SK-N-SH (cell line): ENCODE measurements at regions not wholly inside any gene's neighbourhood (a gene's known extent, or its start where the extent isn't known, plus 50 kb on each side); places are given as distances from the start of the nearest gene placed in this dataset.
A peak's percentile ranks its signal among the peaks of the same experiment; 100 is the strongest.

Experiments
- CTCF ChIA-PET: fragments of 300-600, 350-600 bp; formaldehyde crosslinking; extraction: SDS; loops from one replicate; lab custom pipeline; 2021; lab: Yijun Ruan, JAX
- POLR2A ChIA-PET: fragments of 350-600 bp; sonication (Branson Sonifier 250); formaldehyde crosslinking; extraction: SDS; loops from one replicate; lab custom pipeline; 2020; ENCODE audit warnings: antibody characterized with exemption, inconsistent platforms; lab: Yijun Ruan, JAX
- DNase-seq: peaks from one replicate; pipeline ENCODE4 v3.0.0; 2012
- H2AFZ ChIP-seq: fragments of 200-600 bp; sonication (generic); 2 replicates; pipeline ENCODE4 v1.8.1; 2016; ENCODE audit warnings: antibody characterized with exemption, mild to moderate bottlenecking, low read depth
- H3F3A ChIP-seq: fragments of 200-600 bp; sonication (generic); replicated peaks from 2 replicates; pipeline ENCODE3; 2016; ENCODE audit warnings: antibody characterized with exemption, mild to moderate bottlenecking; ENCODE audit not compliant: insufficient read depth
- H3K27ac ChIP-seq, 2 experiments: fragments of 200-500 bp in 1 of 2; fragments of 200-600 bp in 1 of 2; sonication (Bioruptor generic) in 1 of 2; sonication (generic), shearing (Covaris generic) in 1 of 2; 2 replicates each; pipeline versions ENCODE4 v1.5.1 to v1.6.1; 2014 to 2016; ENCODE audit warnings: low read depth in 2 of 2, inconsistent platforms in 1 of 2, low read length in 1 of 2, mild to moderate bottlenecking in 1 of 2, mixed read lengths in 1 of 2
- H3K27me3 ChIP-seq: fragments of 200-600 bp; sonication (generic), shearing (Covaris generic); 2 replicates; pipeline ENCODE4 v1.6.1; 2016; ENCODE audit warnings: mixed run types; ENCODE audit not compliant: insufficient read depth
- H3K36me3 ChIP-seq, 2 experiments: fragments of 200-500 bp in 1 of 2; fragments of 200-600 bp in 1 of 2; sonication (Bioruptor generic) in 1 of 2; sonication (generic) in 1 of 2; replicated peaks in 1 of 2; 2 replicates each; pipeline versions ENCODE3 to v1.5.1; 2014 to 2016; ENCODE audit warnings: low read length in 1 of 2, mild to moderate bottlenecking in 1 of 2; ENCODE audit not compliant: insufficient read depth in 2 of 2, control insufficient read depth in 1 of 2
- H3K4me1 ChIP-seq, 2 experiments: fragments of 200-500 bp in 1 of 2; fragments of 200-600 bp in 1 of 2; sonication (Bioruptor generic) in 1 of 2; sonication (generic), shearing (Covaris generic) in 1 of 2; 2 replicates each; pipeline versions ENCODE4 v1.5.1 to v1.6.1; 2014 to 2016; ENCODE audit warnings: low read depth in 1 of 2, low read length in 1 of 2, mixed run types in 1 of 2; ENCODE audit not compliant: insufficient read depth in 2 of 2, control insufficient read depth in 1 of 2
- H3K4me2 ChIP-seq: fragments of 200-600 bp; sonication (generic), shearing (Covaris generic); 2 replicates; pipeline ENCODE4 v1.6.1; 2017; ENCODE audit warnings: mixed run types
- H3K4me3 ChIP-seq, 2 experiments: fragments of 200-500 bp in 1 of 2; fragments of 200-600 bp in 1 of 2; sonication (Bioruptor generic) in 1 of 2; sonication (generic), shearing (Covaris generic) in 1 of 2; 2 replicates each; pipeline versions ENCODE4 v1.5.1 to v1.8.1; 2014 to 2016; ENCODE audit warnings: low read depth in 2 of 2, inconsistent platforms in 1 of 2, low read length in 1 of 2, mild to moderate bottlenecking in 1 of 2, mixed read lengths in 1 of 2, moderate library complexity in 1 of 2
- H3K79me2 ChIP-seq: fragments of 200-600 bp; sonication (generic); 2 replicates; pipeline ENCODE4 v1.8.1; 2017; ENCODE audit warnings: mild to moderate bottlenecking; ENCODE audit not compliant: insufficient read depth
- H3K9ac ChIP-seq: fragments of 200-600 bp; sonication (generic); 2 replicates; pipeline ENCODE4 v1.6.1; 2017; ENCODE audit warnings: mixed run types
- H3K9me2 ChIP-seq: fragments of 200-600 bp; sonication (generic); 2 replicates; pipeline ENCODE4 v1.6.1; 2017; ENCODE audit warnings: mixed run types
- H3K9me3 ChIP-seq: fragments of 200-600 bp; sonication (generic); 2 replicates; pipeline ENCODE4 v1.6.1; 2017; ENCODE audit warnings: mixed run types, mild to moderate bottlenecking, moderate library complexity
- H4K20me1 ChIP-seq: fragments of 200-600 bp; sonication (generic); 2 replicates; pipeline ENCODE4 v1.6.1; 2017; ENCODE audit warnings: mild to moderate bottlenecking, mixed run types; ENCODE audit not compliant: insufficient read depth
- EZH2phosphoT487 ChIP-seq: fragments of 200-600 bp; sonication (generic); IDR thresholded peaks from 2 replicates; pipeline ENCODE4 v1.6.1; 2017; ENCODE audit warnings: low read depth, mixed run types, mild to moderate bottlenecking, antibody characterized with exemption, moderate library complexity, borderline replicate concordance
- FOXM1 ChIP-seq: IDR thresholded peaks from 2 replicates; pipeline ENCODE4 v1.4.0; 2012; ENCODE audit warnings: low read depth, mild to moderate bottlenecking
- GABPA ChIP-seq: IDR thresholded peaks from 2 replicates; pipeline ENCODE4 v1.4.0; 2012; ENCODE audit warnings: low read depth, mild to moderate bottlenecking
- MEF2A ChIP-seq: IDR thresholded peaks from 2 replicates; pipeline ENCODE4 v1.4.0; 2012; ENCODE audit warnings: low read depth, borderline replicate concordance
- NRF1 ChIP-seq: IDR thresholded peaks from 2 replicates; pipeline ENCODE4 v1.6.1; 2012; ENCODE audit warnings: low read depth, mild to moderate bottlenecking, low read length
- POLR2AphosphoS5 ChIP-seq: IDR thresholded peaks from 2 replicates; pipeline ENCODE4 v1.6.1; 2012; ENCODE audit warnings: low read depth, low read length
- SIN3A ChIP-seq: IDR thresholded peaks from 2 replicates; pipeline ENCODE4 v1.6.1; 2012; ENCODE audit warnings: low read depth, mild to moderate bottlenecking, low read length, moderate library complexity, borderline replicate concordance
- TAF1 ChIP-seq: IDR thresholded peaks from 2 replicates; pipeline ENCODE4 v1.6.1; 2012; ENCODE audit warnings: low read depth, mild to moderate bottlenecking, low read length, moderate library complexity, borderline replicate concordance
- YY1 ChIP-seq: IDR thresholded peaks from 2 replicates; pipeline ENCODE4 v1.4.0; 2012; ENCODE audit warnings: low read depth, mild to moderate bottlenecking
- WGBS: methylation state at CpG from one replicate; pipeline ENCODE4 v1.1.6; 2017; ENCODE audit warnings: low lambda C conversion rate; 5-methylcytosine and 5-hydroxymethylcytosine counted together
- TF ChIP-seq, protein P1 (sequence below): fragments of 200-600 bp; sonication (generic); IDR thresholded peaks from 2 replicates; pipeline ENCODE4 v1.6.1; 2017; ENCODE audit warnings: antibody characterized with exemption, mild to moderate bottlenecking, moderate library complexity
- TF ChIP-seq, protein P2 (sequence below): IDR thresholded peaks from 2 replicates; pipeline ENCODE4; 2012
- TF ChIP-seq, protein P3 (sequence below): IDR thresholded peaks from 2 replicates; pipeline ENCODE4 v1.4.0; 2012; ENCODE audit warnings: low read depth
- TF ChIP-seq, protein P4 (sequence below): IDR thresholded peaks from 2 replicates; pipeline ENCODE4 v1.4.0; 2012; ENCODE audit warnings: low read depth, borderline replicate concordance
- TF ChIP-seq, protein P5 (sequence below): IDR thresholded peaks from 2 replicates; pipeline ENCODE4 v1.4.0; 2012; ENCODE audit warnings: low read depth, borderline replicate concordance

DNA sequence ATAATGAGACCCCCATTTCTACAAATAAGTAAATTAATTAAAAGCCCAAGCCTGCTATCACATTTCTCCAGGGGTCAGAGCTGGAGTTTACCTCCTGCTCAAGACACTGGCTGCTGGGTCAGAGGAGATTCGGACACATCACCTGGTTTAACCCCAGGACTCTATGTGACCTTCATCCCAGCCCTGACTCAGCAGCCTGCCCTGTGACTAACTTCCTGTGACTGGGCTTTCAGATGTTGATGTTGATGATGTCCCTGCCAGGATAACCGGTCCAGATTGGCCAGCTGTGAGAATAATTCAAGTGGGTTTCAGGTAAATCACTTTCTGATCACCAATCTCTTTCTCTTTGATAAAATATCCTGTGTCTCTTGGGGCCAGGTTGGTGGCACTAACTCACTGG is 102.4 kb upstream of the MAML3 start (continued):
- TF ChIP-seq, protein P1, sequence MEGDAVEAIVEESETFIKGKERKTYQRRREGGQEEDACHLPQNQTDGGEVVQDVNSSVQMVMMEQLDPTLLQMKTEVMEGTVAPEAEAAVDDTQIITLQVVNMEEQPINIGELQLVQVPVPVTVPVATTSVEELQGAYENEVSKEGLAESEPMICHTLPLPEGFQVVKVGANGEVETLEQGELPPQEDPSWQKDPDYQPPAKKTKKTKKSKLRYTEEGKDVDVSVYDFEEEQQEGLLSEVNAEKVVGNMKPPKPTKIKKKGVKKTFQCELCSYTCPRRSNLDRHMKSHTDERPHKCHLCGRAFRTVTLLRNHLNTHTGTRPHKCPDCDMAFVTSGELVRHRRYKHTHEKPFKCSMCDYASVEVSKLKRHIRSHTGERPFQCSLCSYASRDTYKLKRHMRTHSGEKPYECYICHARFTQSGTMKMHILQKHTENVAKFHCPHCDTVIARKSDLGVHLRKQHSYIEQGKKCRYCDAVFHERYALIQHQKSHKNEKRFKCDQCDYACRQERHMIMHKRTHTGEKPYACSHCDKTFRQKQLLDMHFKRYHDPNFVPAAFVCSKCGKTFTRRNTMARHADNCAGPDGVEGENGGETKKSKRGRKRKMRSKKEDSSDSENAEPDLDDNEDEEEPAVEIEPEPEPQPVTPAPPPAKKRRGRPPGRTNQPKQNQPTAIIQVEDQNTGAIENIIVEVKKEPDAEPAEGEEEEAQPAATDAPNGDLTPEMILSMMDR: no peak
- TF ChIP-seq, protein P2, sequence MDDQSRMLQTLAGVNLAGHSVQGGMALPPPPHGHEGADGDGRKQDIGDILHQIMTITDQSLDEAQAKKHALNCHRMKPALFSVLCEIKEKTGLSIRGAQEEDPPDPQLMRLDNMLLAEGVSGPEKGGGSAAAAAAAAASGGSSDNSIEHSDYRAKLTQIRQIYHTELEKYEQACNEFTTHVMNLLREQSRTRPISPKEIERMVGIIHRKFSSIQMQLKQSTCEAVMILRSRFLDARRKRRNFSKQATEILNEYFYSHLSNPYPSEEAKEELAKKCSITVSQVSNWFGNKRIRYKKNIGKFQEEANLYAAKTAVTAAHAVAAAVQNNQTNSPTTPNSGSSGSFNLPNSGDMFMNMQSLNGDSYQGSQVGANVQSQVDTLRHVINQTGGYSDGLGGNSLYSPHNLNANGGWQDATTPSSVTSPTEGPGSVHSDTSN: peak; percentile 63
- TF ChIP-seq, protein P3, sequence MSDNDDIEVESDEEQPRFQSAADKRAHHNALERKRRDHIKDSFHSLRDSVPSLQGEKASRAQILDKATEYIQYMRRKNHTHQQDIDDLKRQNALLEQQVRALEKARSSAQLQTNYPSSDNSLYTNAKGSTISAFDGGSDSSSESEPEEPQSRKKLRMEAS: no peak
- TF ChIP-seq FOXM1 (no peak), EZH2phosphoT487 (no peak), NRF1 (no peak), POLR2AphosphoS5 (no peak; the same call in 1 of the 2 replicates), GABPA (no peak)

DNA sequence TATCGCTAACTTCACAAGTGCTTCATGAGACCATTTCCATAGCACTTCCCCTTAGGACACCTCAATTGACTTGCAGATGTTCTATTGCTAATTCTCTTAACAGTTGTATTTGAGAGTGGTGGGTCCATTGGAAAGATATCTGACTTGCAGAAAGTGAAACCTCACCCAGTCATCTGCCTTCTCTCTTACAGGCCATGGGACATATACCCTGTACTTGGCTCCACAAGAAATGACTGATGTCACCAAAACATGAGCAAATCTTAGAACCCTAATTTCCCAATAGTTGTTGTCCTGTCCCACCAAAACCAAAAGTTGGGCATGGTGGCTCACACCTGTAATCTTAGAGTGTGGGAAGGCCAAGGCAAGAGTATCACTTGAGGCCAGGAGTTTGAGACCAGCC is 101.9 kb upstream of the MAML3 start:
- no peak overlapping the region for H3K4me3 ChIP-seq
- CTCF ChIA-PET: interaction anchor here (2.2 to 9.2 kb wide), 3 partner anchors 17 to 103 kb away, joined by 7 to 91 read pairs (median 32); partner anchors contain the start of gene MAML3
- POLR2A ChIA-PET: no interaction called here
- no peak overlapping the region for H3K9ac ChIP-seq
- no peaks in the 10 kb centered on the region for H3K9me3 ChIP-seq
- peaks cover 20% of the 10 kb centered on the region for H3F3A ChIP-seq
- H3K27ac ChIP-seq: peak overlapping the region in 1 of 2 experiments; percentile 78; a peak in 2 of 4 replicates
- peaks cover 36 to 49% of the 10 kb centered on the region in 2 experiments for H3K4me1 ChIP-seq
- H4K20me1 ChIP-seq: no peaks in the 10 kb centered on the region
- 100% methylated on average over 1 of the region's 1 CpG for WGBS
- H3K36me3 ChIP-seq: no peaks in the 10 kb centered on the region
- peak overlapping the region; percentile 63 for H3K4me2 ChIP-seq
- no peaks in the 10 kb centered on the region for H3K9me2 ChIP-seq
- no peaks in the 10 kb centered on the region for H3K27me3 ChIP-seq
- DNase-seq: no peak
- TF ChIP-seq YY1 (no peak), MEF2A (no peak), SIN3A (no peak), TAF1 (no peak), GABPA (no peak)
- TF ChIP-seq, protein P4, sequence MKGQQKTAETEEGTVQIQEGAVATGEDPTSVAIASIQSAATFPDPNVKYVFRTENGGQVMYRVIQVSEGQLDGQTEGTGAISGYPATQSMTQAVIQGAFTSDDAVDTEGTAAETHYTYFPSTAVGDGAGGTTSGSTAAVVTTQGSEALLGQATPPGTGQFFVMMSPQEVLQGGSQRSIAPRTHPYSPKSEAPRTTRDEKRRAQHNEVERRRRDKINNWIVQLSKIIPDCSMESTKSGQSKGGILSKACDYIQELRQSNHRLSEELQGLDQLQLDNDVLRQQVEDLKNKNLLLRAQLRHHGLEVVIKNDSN: no peak
- TF ChIP-seq, protein P5, sequence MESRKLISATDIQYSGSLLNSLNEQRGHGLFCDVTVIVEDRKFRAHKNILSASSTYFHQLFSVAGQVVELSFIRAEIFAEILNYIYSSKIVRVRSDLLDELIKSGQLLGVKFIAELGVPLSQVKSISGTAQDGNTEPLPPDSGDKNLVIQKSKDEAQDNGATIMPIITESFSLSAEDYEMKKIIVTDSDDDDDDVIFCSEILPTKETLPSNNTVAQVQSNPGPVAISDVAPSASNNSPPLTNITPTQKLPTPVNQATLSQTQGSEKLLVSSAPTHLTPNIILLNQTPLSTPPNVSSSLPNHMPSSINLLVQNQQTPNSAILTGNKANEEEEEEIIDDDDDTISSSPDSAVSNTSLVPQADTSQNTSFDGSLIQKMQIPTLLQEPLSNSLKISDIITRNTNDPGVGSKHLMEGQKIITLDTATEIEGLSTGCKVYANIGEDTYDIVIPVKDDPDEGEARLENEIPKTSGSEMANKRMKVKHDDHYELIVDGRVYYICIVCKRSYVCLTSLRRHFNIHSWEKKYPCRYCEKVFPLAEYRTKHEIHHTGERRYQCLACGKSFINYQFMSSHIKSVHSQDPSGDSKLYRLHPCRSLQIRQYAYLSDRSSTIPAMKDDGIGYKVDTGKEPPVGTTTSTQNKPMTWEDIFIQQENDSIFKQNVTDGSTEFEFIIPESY: no peak
- TF ChIP-seq, protein P3: no peak
- no peaks in the 10 kb centered on the region for H3K79me2 ChIP-seq
- no peak overlapping the region for H2AFZ ChIP-seq
